Mesenchymal stem cell (in vitro differentiated cells and primary cell): ENCODE measurements at regions not wholly inside any gene's neighbourhood (a gene's known extent, or its start where the extent isn't known, plus 50 kb on each side); places are given as distances from the start of the nearest gene placed in this dataset.

Source experiments
- DNase-seq: peaks from one replicate; pipeline ENCODE4 v3.0.0-alpha.2; 2013
- H2AFZ ChIP-seq: one replicate; pipeline ENCODE4 v1.6.1; 2013; ENCODE audit warnings: low read depth, mild to moderate bottlenecking, control low read depth, inconsistent platforms, low read length, moderate library complexity
- H2AK5ac ChIP-seq: 2 replicates; pipeline ENCODE4 v1.6.1; 2013; ENCODE audit warnings: low read length, moderate library complexity, mild to moderate bottlenecking, inconsistent platforms; ENCODE audit not compliant: severe bottlenecking
- H2BK120ac ChIP-seq: one replicate; pipeline ENCODE4 v1.6.1; 2013; ENCODE audit warnings: low read depth, mild to moderate bottlenecking, inconsistent platforms, low read length, moderate library complexity
- H2BK12ac ChIP-seq, 2 experiments: one replicate each; pipeline ENCODE4 v1.6.1; 2013; ENCODE audit warnings: inconsistent platforms in 2 of 2, low read length in 2 of 2, mild to moderate bottlenecking in 2 of 2, moderate library complexity in 2 of 2, control low read depth in 1 of 2
- H2BK15ac ChIP-seq: one replicate; pipeline ENCODE4 v1.6.1; 2013; ENCODE audit warnings: mild to moderate bottlenecking, low read depth, inconsistent platforms; ENCODE audit not compliant: poor library complexity, severe bottlenecking
- H2BK5ac ChIP-seq: 2 replicates; pipeline ENCODE4 v1.6.1; 2013; ENCODE audit warnings: low read depth, mild to moderate bottlenecking, low read length, control low read depth, inconsistent platforms; ENCODE audit not compliant: poor library complexity, severe bottlenecking
- H3K14ac ChIP-seq, 2 experiments: one replicate each; pipeline ENCODE4 v1.6.1; 2013; ENCODE audit warnings: inconsistent platforms in 2 of 2, low read length in 2 of 2, control low read depth in 1 of 2, mild to moderate bottlenecking in 1 of 2, moderate library complexity in 1 of 2
- H3K18ac ChIP-seq, 2 experiments: one replicate each; pipeline ENCODE4 v1.6.1; 2013; ENCODE audit warnings: inconsistent platforms in 2 of 2, low read length in 2 of 2, control low read depth in 1 of 2, low read depth in 1 of 2, mild to moderate bottlenecking in 1 of 2
- H3K23ac ChIP-seq, 2 experiments: one replicate each; pipeline ENCODE4 v1.6.1; 2013; ENCODE audit warnings: inconsistent platforms in 2 of 2, low read length in 2 of 2, mild to moderate bottlenecking in 2 of 2, moderate library complexity in 2 of 2, control low read depth in 1 of 2
- H3K27ac ChIP-seq: 2 replicates; pipeline ENCODE4 v1.5.1; 2013; ENCODE audit warnings: mild to moderate bottlenecking, moderate library complexity, low read length, control low read depth, inconsistent platforms; ENCODE audit not compliant: poor library complexity, severe bottlenecking
- H3K27me3 ChIP-seq, 2 experiments: 2 replicates each; pipeline versions ENCODE4 v1.6.1 to v1.7.0; 2013; ENCODE audit warnings: low read length in 2 of 2, mild to moderate bottlenecking in 2 of 2, moderate library complexity in 2 of 2, control low read depth in 1 of 2, inconsistent platforms in 1 of 2; ENCODE audit not compliant: control insufficient read depth in 1 of 2, insufficient read depth in 1 of 2
- H3K36me3 ChIP-seq, 2 experiments: 2 replicates each; pipeline versions ENCODE4 v1.6.1 to v1.7.0; 2013; ENCODE audit warnings: low read length in 2 of 2, control low read depth in 1 of 2, inconsistent platforms in 1 of 2, low read depth in 1 of 2, mild to moderate bottlenecking in 1 of 2; ENCODE audit not compliant: insufficient read depth in 2 of 2, control insufficient read depth in 1 of 2
- H3K4ac ChIP-seq, 2 experiments: one replicate each; pipeline ENCODE4 v1.6.1; 2013; ENCODE audit warnings: inconsistent platforms in 2 of 2, low read length in 2 of 2, mild to moderate bottlenecking in 2 of 2, moderate library complexity in 2 of 2, control low read depth in 1 of 2, low read depth in 1 of 2
- H3K4me1 ChIP-seq: 2 replicates; pipeline ENCODE4 v1.6.1; 2013; ENCODE audit warnings: low read depth, low read length, control low read depth; ENCODE audit not compliant: control insufficient read depth, insufficient read depth
- H3K4me2 ChIP-seq: 2 replicates; pipeline ENCODE4 v1.6.1; 2013; ENCODE audit warnings: low read length, mild to moderate bottlenecking, inconsistent platforms; ENCODE audit not compliant: poor library complexity, severe bottlenecking
- H3K4me3 ChIP-seq, 2 experiments: 2 replicates each; pipeline versions ENCODE4 v1.5.1 to v1.7.0; 2013; ENCODE audit warnings: low read length in 2 of 2, mild to moderate bottlenecking in 2 of 2, control low read depth in 1 of 2, low read depth in 1 of 2; ENCODE audit not compliant: insufficient read depth in 1 of 2
- H3K79me1 ChIP-seq: replicated peaks from 2 replicates; pipeline ENCODE4 v1.6.1; 2013; ENCODE audit warnings: mild to moderate bottlenecking, control low read depth, low read length, inconsistent platforms; ENCODE audit not compliant: poor library complexity, severe bottlenecking
- H3K9ac ChIP-seq: 2 replicates; pipeline ENCODE4 v1.7.0; 2013; ENCODE audit warnings: mild to moderate bottlenecking, low read length, moderate library complexity
- H3K9me3 ChIP-seq: 2 replicates; pipeline ENCODE4 v1.7.0; 2013; ENCODE audit warnings: mild to moderate bottlenecking, low read length; ENCODE audit not compliant: control insufficient read depth
- H4K8ac ChIP-seq: one replicate; pipeline ENCODE4 v1.6.1; 2013; ENCODE audit warnings: inconsistent platforms, mild to moderate bottlenecking, low read length, moderate library complexity
- H4K91ac ChIP-seq: one replicate; pipeline ENCODE4 v1.6.1; 2013; ENCODE audit warnings: mild to moderate bottlenecking, low read length, inconsistent platforms
- WGBS: methylation state at CpG from one replicate; pipeline ENCODE4 v1.1.7; 2013; ENCODE audit warnings: mixed read lengths; 5-methylcytosine and 5-hydroxymethylcytosine counted together

GRCh38 chr4:144899393-144899792, 198.6 kb downstream of the ANAPC10 start:
- 69% methylated on average over 3 of the region's 3 CpGs for whole genome bisulfite sequencing
- no peak overlapping the region for H3K18ac ChIP-seq

GRCh38 chr4:144901141-144901540, 196.9 kb downstream of the ANAPC10 start:
- Histone ChIP-seq H4K8ac (no peak overlapping the region), H3K18ac (no peak overlapping the region), H2AK5ac (no peak overlapping the region), H3K27ac (no peak overlapping the region), H3K14ac (no peak overlapping the region), H2BK12ac (no peak overlapping the region), H3K4ac (no peak overlapping the region), H3K36me3 (no peaks in the 10 kb centered on the region), H3K23ac (no peak overlapping the region), H3K9ac (no peak overlapping the region), H2AFZ (no peak overlapping the region), H3K4me3 (no peak overlapping the region), H3K79me1 (no peaks in the 10 kb centered on the region), H2BK15ac (no peak overlapping the region), H2BK120ac (no peak overlapping the region), H2BK5ac (no peak overlapping the region), H3K27me3 (no peaks in the 10 kb centered on the region), H3K4me1 (no peaks in the 10 kb centered on the region), H4K91ac (no peak overlapping the region), H3K9me3 (peaks cover 5% of the 10 kb centered on the region), H3K4me2 (no peak overlapping the region)
- WGBS, result 92% methylated on average over 2 of the region's 2 CpGs
- no peak for DNase-seq

More at GRCh38 chr4:144899393-144899792, 198.6 kb downstream of the ANAPC10 start:
- Histone ChIP-seq H3K4me3 (no peak overlapping the region), H3K4me1 (no peaks in the 10 kb centered on the region), H3K23ac (no peak overlapping the region), H3K36me3 (no peaks in the 10 kb centered on the region), H3K27me3 (no peaks in the 10 kb centered on the region), H3K9me3 (peaks cover 5% of the 10 kb centered on the region), H2AK5ac (no peak overlapping the region), H3K79me1 (no peaks in the 10 kb centered on the region), H4K8ac (no peak overlapping the region), H4K91ac (no peak overlapping the region), H2BK5ac (no peak overlapping the region), H3K4ac (no peak overlapping the region), H3K27ac (no peak overlapping the region), H3K9ac (no peak overlapping the region), H2BK12ac (no peak overlapping the region), H2BK120ac (no peak overlapping the region), H3K4me2 (no peak overlapping the region), H3K14ac (no peak overlapping the region), H2BK15ac (no peak overlapping the region), H2AFZ (no peak overlapping the region)
- DNase-seq, result no peak

GRCh38 chr4:144902614-144903013, 195.4 kb downstream of the ANAPC10 start:
- Histone ChIP-seq H2BK120ac (no peak overlapping the region), H2BK5ac (no peak overlapping the region), H2AK5ac (no peak overlapping the region), H3K9me3 (peaks cover 5% of the 10 kb centered on the region), H3K14ac (no peak overlapping the region), H2BK15ac (no peak overlapping the region), H3K23ac (no peak overlapping the region), H4K8ac (no peak overlapping the region), H3K4ac (no peak overlapping the region), H3K9ac (no peak overlapping the region), H3K4me3 (no peak overlapping the region), H3K4me1 (no peaks in the 10 kb centered on the region), H3K18ac (no peak overlapping the region), H3K27me3 (no peaks in the 10 kb centered on the region), H2AFZ (no peak overlapping the region), H4K91ac (no peak overlapping the region), H3K79me1 (no peaks in the 10 kb centered on the region), H3K36me3 (no peaks in the 10 kb centered on the region), H2BK12ac (no peak overlapping the region), H3K4me2 (no peak overlapping the region), H3K27ac (no peak overlapping the region)
- WGBS, result 91% methylated on average over 1 of the region's 1 CpG
- no peak for DNase-seq

DNA sequence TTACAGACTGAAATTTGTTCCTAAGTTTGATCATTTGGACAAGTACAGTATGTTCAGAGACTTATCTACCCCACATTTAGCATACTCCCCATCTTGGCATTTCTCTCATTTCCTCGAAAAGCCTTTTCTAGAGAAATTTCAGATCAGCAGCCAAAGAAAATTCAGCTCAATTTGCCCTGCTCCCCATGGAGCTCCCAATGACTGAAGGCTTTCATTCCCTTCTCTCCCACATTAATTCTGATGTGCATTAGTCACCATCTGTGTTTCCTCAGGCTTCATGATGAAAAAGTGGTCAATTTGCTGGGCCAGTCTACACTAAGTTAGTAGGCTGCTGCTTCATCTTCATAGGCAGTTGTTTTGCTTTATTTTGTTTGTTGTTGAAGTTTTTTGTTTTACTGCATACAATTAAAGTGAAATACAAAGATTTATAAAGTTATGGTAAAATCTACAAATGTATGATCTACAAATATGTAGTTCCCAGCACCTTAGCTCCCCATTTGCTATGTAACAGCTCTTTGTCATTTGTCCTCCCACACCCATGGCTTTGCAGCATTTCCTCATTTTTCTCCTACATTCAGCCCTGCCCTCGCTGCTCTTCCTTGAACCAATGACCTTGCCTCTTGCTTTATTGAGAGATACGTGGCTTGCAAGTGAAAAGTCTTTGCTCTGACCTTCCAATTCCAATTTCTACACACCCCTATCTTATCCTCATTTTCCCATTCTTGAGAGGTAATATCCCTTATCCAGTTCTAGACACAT, 193.9 kb downstream of the ANAPC10 start:
- no peak overlapping the region for H4K8ac ChIP-seq
- H3K18ac ChIP-seq, result no peak overlapping the region
- no peak overlapping the region for H3K4me2 ChIP-seq
- H4K91ac ChIP-seq, result no peak overlapping the region
- H2AFZ ChIP-seq, result no peak overlapping the region
- H2BK12ac ChIP-seq, result no peak overlapping the region
- H3K9me3 ChIP-seq, result no peaks in the 10 kb centered on the region
- H3K14ac ChIP-seq, result no peak overlapping the region
- H2BK15ac ChIP-seq, result no peak overlapping the region
- no peaks in the 10 kb centered on the region for H3K36me3 ChIP-seq
- H3K79me1 ChIP-seq, result no peaks in the 10 kb centered on the region
- no peak overlapping the region for H2AK5ac ChIP-seq
- no peak overlapping the region for H3K23ac ChIP-seq
- no peaks in the 10 kb centered on the region for H3K27me3 ChIP-seq
- H3K4me1 ChIP-seq, result no peaks in the 10 kb centered on the region
- 84% methylated on average over 3 of the region's 3 CpGs for WGBS
- H3K27ac ChIP-seq, result no peak overlapping the region
- no peak overlapping the region for H2BK120ac ChIP-seq
- H2BK5ac ChIP-seq, result no peak overlapping the region
- H3K9ac ChIP-seq, result no peak overlapping the region
- H3K4me3 ChIP-seq, result no peak overlapping the region
- DNase-seq, result no peak
- no peak overlapping the region for H3K4ac ChIP-seq
